Smooth muscle cell (in vitro differentiated cells): ENCODE measurements at regions not wholly inside any gene's neighbourhood (a gene's known extent, or its start where the extent isn't known, plus 50 kb on each side); places are given as distances from the start of the nearest gene placed in this dataset.

ENCODE experiments used
- DNase-seq: peaks from one replicate; lab custom pipeline; 2025; ENCODE audit not compliant: unreplicated experiment; lab: John Stamatoyannopoulos, UW
- H2AFZ ChIP-seq: fragments of 200-600 bp; sonication (generic); 2 replicates; pipeline ENCODE4 v1.6.0; 2016; ENCODE audit warnings: antibody characterized with exemption, low read depth, mild to moderate bottlenecking
- H3F3A ChIP-seq: fragments of 200-600 bp; sonication (generic); 2 replicates; pipeline ENCODE4 v1.6.0; 2017; ENCODE audit warnings: antibody characterized with exemption, low read depth
- H3K27ac ChIP-seq: fragments of 200-600 bp; sonication (generic); 2 replicates; pipeline ENCODE4 v1.5.1; 2016; ENCODE audit warnings: low read depth, mild to moderate bottlenecking
- H3K27me3 ChIP-seq: fragments of 200-600 bp; sonication (generic); 2 replicates; pipeline ENCODE4 v1.6.1; 2016; ENCODE audit warnings: low read depth, mild to moderate bottlenecking
- H3K36me3 ChIP-seq: fragments of 200-600 bp; sonication (generic); 2 replicates; pipeline ENCODE4 v1.5.1; 2016; ENCODE audit warnings: low read depth
- H3K4me1 ChIP-seq: fragments of 200-600 bp; sonication (generic); 2 replicates; pipeline ENCODE4 v1.5.1; 2016; ENCODE audit warnings: low read depth
- H3K4me2 ChIP-seq: fragments of 200-600 bp; sonication (generic); 2 replicates; pipeline ENCODE4 v1.6.0; 2016; ENCODE audit warnings: mild to moderate bottlenecking
- H3K4me3 ChIP-seq: fragments of 200-600 bp; sonication (generic); 2 replicates; pipeline ENCODE4 v1.5.1; 2016; ENCODE audit warnings: mild to moderate bottlenecking
- H3K79me2 ChIP-seq: fragments of 200-600 bp; sonication (generic); 2 replicates; pipeline ENCODE4 v1.6.0; 2016; ENCODE audit warnings: low read depth, mild to moderate bottlenecking
- H3K9ac ChIP-seq: fragments of 200-600 bp; sonication (generic); 2 replicates; pipeline ENCODE4 v1.6.0; 2016; ENCODE audit warnings: low read depth
- H3K9me3 ChIP-seq: fragments of 200-600 bp; sonication (generic); replicated peaks from 2 replicates; pipeline ENCODE4 v1.5.1; 2016; ENCODE audit warnings: low read depth
- H4K20me1 ChIP-seq: fragments of 200-600 bp; sonication (generic); 2 replicates; pipeline ENCODE4 v1.6.0; 2016; ENCODE audit warnings: low read depth
- WGBS: methylation state at CpG from one replicate; pipeline ENCODE4 v1.1.7; 2016; ENCODE audit warnings: low lambda C conversion rate; 5-methylcytosine and 5-hydroxymethylcytosine counted together
- TF ChIP-seq, protein P1 (sequence below): fragments of 200-600 bp; sonication (generic); IDR thresholded peaks from 2 replicates; pipeline ENCODE4 v1.5.1; 2017; ENCODE audit warnings: borderline replicate concordance, mild to moderate bottlenecking, antibody characterized with exemption; ENCODE audit not compliant: insufficient read depth, poor library complexity, severe bottlenecking

DNA sequence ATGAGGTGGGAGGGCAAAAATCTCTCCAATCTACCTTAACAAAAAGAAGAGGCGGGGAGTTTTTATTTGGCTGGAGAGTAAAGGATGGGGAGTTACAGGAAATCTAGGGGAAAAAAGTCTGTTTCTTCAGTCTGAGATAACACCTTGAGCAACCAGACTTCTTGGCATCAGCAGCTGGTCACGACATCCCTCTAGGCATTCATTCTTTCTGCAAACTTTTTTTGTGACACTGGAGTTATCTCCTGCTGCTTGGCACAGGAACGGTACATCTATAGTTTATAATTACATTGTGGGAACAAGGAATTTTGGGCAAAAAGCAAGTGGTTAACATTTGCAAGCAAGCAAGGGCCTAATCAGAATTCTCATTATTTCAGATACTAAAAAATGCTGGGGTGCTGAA lies 50.6 kb upstream of the IFNGR1 start:
- H3K4me3 ChIP-seq, result no peak overlapping the region
- no peaks in the 10 kb centered on the region for H3K36me3 ChIP-seq
- no peaks in the 10 kb centered on the region for H4K20me1 ChIP-seq
- no peak for DNase-seq
- no peak overlapping the region for H2AFZ ChIP-seq
- no peaks in the 10 kb centered on the region for H3K79me2 ChIP-seq
- H3K27ac ChIP-seq, result no peak overlapping the region
- TF ChIP-seq, protein P1, sequence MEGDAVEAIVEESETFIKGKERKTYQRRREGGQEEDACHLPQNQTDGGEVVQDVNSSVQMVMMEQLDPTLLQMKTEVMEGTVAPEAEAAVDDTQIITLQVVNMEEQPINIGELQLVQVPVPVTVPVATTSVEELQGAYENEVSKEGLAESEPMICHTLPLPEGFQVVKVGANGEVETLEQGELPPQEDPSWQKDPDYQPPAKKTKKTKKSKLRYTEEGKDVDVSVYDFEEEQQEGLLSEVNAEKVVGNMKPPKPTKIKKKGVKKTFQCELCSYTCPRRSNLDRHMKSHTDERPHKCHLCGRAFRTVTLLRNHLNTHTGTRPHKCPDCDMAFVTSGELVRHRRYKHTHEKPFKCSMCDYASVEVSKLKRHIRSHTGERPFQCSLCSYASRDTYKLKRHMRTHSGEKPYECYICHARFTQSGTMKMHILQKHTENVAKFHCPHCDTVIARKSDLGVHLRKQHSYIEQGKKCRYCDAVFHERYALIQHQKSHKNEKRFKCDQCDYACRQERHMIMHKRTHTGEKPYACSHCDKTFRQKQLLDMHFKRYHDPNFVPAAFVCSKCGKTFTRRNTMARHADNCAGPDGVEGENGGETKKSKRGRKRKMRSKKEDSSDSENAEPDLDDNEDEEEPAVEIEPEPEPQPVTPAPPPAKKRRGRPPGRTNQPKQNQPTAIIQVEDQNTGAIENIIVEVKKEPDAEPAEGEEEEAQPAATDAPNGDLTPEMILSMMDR, result no peak
- no peak overlapping the region for H3K4me2 ChIP-seq
- no peaks in the 10 kb centered on the region for H3F3A ChIP-seq
- WGBS, result 82% methylated on average over 3 of the region's 3 CpGs
- no peaks in the 10 kb centered on the region for H3K9me3 ChIP-seq
- H3K9ac ChIP-seq, result no peak overlapping the region
- H3K27me3 ChIP-seq, result no peaks in the 10 kb centered on the region
- no peaks in the 10 kb centered on the region for H3K4me1 ChIP-seq

DNA sequence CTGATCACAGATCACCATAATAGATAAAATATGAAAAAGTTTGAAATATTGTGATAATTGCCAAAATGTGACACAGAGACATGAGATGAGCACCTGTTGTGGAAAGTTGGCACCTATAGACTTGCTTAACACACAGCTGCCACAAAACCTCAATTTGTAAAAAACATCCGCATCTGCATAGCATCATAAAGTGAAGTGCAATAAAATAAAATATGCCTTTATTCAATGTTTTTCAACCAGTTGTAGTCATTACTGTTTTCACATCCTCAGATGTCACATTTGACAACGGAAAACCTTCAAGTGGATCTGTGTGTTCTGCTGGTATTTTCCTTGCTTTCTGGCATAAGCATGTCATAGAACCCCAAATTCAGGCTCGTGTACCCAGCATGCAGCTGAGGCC lies 50.2 kb upstream of the IFNGR1 start:
- DNase-seq, result no peak
- 86% methylated on average over 3 of the region's 3 CpGs for WGBS
- no peak overlapping the region for H3K4me2 ChIP-seq
- H3F3A ChIP-seq, result no peaks in the 10 kb centered on the region
- no peaks in the 10 kb centered on the region for H3K79me2 ChIP-seq
- H3K36me3 ChIP-seq, result no peaks in the 10 kb centered on the region
- H3K9ac ChIP-seq, result no peak overlapping the region
- no peaks in the 10 kb centered on the region for H3K4me1 ChIP-seq
- H3K27ac ChIP-seq, result no peak overlapping the region
- no peaks in the 10 kb centered on the region for H3K27me3 ChIP-seq
- H3K4me3 ChIP-seq, result no peak overlapping the region
- no peak overlapping the region for H2AFZ ChIP-seq
- no peaks in the 10 kb centered on the region for H4K20me1 ChIP-seq
- TF ChIP-seq, protein P1, result no peak
- no peaks in the 10 kb centered on the region for H3K9me3 ChIP-seq
